Erythroblast (primary cell): ENCODE measurements at regions not wholly inside any gene's neighbourhood (a gene's known extent, or its start where the extent isn't known, plus 50 kb on each side); places are given as distances from the start of the nearest gene placed in this dataset.
"Not testable (repeated sequence)": the region's sequence is repeated elsewhere in the genome, so short reads cannot be mapped to it uniquely, and the experiment has no call there.

Source experiments
- GATA1 ChIP-seq: IDR thresholded peaks from 2 replicates; pipeline ENCODE4 v1.6.1; 2011; ENCODE audit warnings: low read depth, mild to moderate bottlenecking, control low read depth, low read length, moderate library complexity
- POLR2A ChIP-seq: IDR thresholded peaks from 2 replicates; pipeline ENCODE4 v1.6.1; 2011; ENCODE audit warnings: mild to moderate bottlenecking, low read length

DNA sequence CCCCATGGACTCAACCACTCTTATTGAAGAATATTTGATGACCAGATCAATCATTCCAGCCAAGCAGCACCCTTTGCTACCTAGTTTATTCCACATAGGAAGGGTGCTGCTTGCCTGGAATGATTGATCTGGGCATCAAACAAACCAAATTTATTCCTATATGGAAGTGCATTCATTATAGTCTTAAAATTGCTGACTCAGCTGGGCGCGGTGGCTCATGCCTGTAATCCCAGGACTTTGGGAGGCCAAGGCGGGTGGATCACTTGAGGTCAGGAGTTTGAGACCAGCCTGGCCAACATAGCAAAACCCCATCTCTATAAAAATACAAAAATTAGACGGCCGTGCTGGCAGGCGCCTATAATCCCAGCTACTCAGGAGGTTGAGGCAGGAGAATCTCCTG lies 489.6 kb upstream of the API5 start:
- TF ChIP-seq POLR2A, GATA1: not testable (repeated sequence)
